Breast epithelium (tissue), 4 donors: ENCODE measurements at regions not wholly inside any gene's neighbourhood (a gene's known extent, or its start where the extent isn't known, plus 50 kb on each side); places are given as distances from the start of the nearest gene placed in this dataset.

ENCODE experiments used
- DNase-seq, 2 donors: peaks; one replicate each; pipeline ENCODE4 v3.0.0-alpha.2; 2019; ENCODE audit warnings: low spot score in 2 of 2
- H3K27ac ChIP-seq, 2 donors: fragments of 200-600 bp; sonication (generic) in 1 of 2; one replicate each; pipeline ENCODE4 v1.5.1; 2016 to 2019; ENCODE audit warnings: mild to moderate bottlenecking in 1 of 2
- H3K27me3 ChIP-seq, 2 donors: fragments of 200-600 bp; sonication (generic) in 1 of 2; one replicate each; pipeline versions ENCODE4 v1.5.1 to v1.6.0; 2017 to 2019; ENCODE audit warnings: control low read depth in 1 of 2, mild to moderate bottlenecking in 1 of 2
- H3K36me3 ChIP-seq: fragments of 200-600 bp; one replicate; pipeline ENCODE4 v1.5.1; 2019
- H3K4me1 ChIP-seq, 2 donors: fragments of 200-600 bp; sonication (generic); one replicate each; pipeline ENCODE4 v1.5.1; 2016 to 2019; ENCODE audit warnings: control low read depth in 1 of 2
- H3K4me3 ChIP-seq, 3 donors: fragments of 200-600 bp; sonication (generic); 1 replicate in 2 of 3; 2 replicates in 1 of 3; pipeline ENCODE4 v1.5.1; 2016 to 2019; ENCODE audit warnings: mild to moderate bottlenecking in 3 of 3, moderate library complexity in 2 of 3
- H3K9me3 ChIP-seq, 2 donors: fragments of 200-600 bp; sonication (generic) in 1 of 2; one replicate each; pipeline ENCODE4 v1.5.1; 2016 to 2019; ENCODE audit warnings: control low read depth in 1 of 2
- CTCF ChIP-seq, 3 donors: fragments of 450-650 bp; IDR thresholded peaks; one replicate each; pipeline ENCODE4 v1.5.1; 2016 to 2017; ENCODE audit warnings: antibody characterized with exemption in 3 of 3, mild to moderate bottlenecking in 3 of 3, moderate library complexity in 3 of 3
- POLR2A ChIP-seq: fragments of 450-650 bp; IDR thresholded peaks from one replicate; pipeline ENCODE4 v1.6.1; 2016; ENCODE audit warnings: antibody characterized with exemption, mild to moderate bottlenecking, moderate library complexity
- POLR2AphosphoS5 ChIP-seq, 3 donors: sonication (generic); formaldehyde crosslinking; IDR thresholded peaks; one replicate each; pipeline ENCODE4 v1.6.1; 2017; ENCODE audit warnings: antibody characterized with exemption in 3 of 3
- intact Hi-C: fragments of 100-400 bp; cut with DNase I; formaldehyde crosslinking; loops from one replicate; pipeline ENCODE4 v1.15.1; 2023; ENCODE audit warnings: low total_unique reads

DNA sequence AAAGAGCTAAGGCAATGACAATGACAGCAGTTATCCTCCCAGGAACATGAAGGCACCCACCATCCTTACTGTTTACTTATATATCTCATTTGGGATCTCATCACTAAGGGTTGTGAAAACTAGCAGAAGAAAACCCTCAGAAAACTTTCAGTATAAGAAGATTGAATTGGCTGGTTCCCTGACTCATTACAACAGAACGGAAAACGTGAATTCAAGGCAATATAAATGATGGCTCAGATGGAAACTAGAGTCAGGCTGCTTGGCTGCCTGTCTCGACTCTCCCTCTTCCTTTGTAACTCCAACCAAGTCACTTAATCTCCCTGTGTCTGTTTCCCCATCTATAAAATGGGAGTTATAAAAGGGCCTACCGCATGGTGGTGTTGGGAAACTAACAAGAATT is 387.1 kb upstream of the JARID2 start:
- intact Hi-C loops, result no loop called here
- no peaks in the 10 kb centered on the region for H3K9me3 ChIP-seq
- no peaks in the 10 kb centered on the region for H3K27me3 ChIP-seq
- H3K36me3 ChIP-seq, result no peaks in the 10 kb centered on the region
- TF ChIP-seq CTCF (IDR thresholded peaks at IDR 0.05) (no peak), POLR2AphosphoS5 (IDR thresholded peaks at IDR 0.05) (no peak), POLR2A (no peak)
- no peaks in the 10 kb centered on the region for H3K4me1 ChIP-seq
- H3K27ac ChIP-seq, result no peak overlapping the region
- no peak for DNase-seq
- no peak overlapping the region for H3K4me3 ChIP-seq

DNA sequence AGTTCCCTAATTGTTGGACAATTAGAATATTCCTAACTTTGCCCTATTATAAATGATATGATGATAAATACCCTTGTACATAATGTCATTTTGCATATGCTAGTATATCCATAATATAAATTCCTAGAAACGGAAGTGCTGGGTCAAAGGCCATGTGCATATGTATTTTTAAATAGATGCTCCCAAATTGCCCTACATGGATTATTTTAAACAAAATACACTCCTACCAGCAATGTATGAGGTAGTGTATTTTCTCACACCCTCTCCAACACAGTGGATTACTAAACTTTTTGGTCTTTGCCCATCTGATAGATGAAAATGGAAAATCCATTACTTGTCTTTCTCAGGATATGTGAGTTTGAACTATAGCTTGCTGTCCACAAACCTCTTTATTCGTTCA is 385.1 kb upstream of the JARID2 start:
- no peak overlapping the region for H3K4me3 ChIP-seq
- intact Hi-C loops, result no loop called here
- TF ChIP-seq POLR2A, result no peak
- TF ChIP-seq CTCF (IDR thresholded peaks at IDR 0.05), result no peak
- no peak for TF ChIP-seq POLR2AphosphoS5 (IDR thresholded peaks at IDR 0.05)
- H3K4me1 ChIP-seq, result no peaks in the 10 kb centered on the region
- H3K27ac ChIP-seq, result no peak overlapping the region
- no peak for DNase-seq
- H3K9me3 ChIP-seq, result no peaks in the 10 kb centered on the region
- H3K36me3 ChIP-seq, result no peaks in the 10 kb centered on the region
- H3K27me3 ChIP-seq, result no peaks in the 10 kb centered on the region

GRCh38 chr6:14861491-14861943 is 384.4 kb upstream of the JARID2 start:
- no peaks in the 10 kb centered on the region for H3K36me3 ChIP-seq
- H3K27me3 ChIP-seq, result no peaks in the 10 kb centered on the region
- no peak for TF ChIP-seq POLR2A
- TF ChIP-seq POLR2AphosphoS5 (IDR thresholded peaks at IDR 0.05), result no peak
- no peak for TF ChIP-seq CTCF (IDR thresholded peaks at IDR 0.05)
- H3K4me3 ChIP-seq, result no peak overlapping the region
- H3K9me3 ChIP-seq, result no peaks in the 10 kb centered on the region
- no peak overlapping the region for H3K27ac ChIP-seq
- H3K4me1 ChIP-seq, result no peaks in the 10 kb centered on the region
- intact Hi-C loops, result no loop called here
- DNase-seq, result no peak

DNA sequence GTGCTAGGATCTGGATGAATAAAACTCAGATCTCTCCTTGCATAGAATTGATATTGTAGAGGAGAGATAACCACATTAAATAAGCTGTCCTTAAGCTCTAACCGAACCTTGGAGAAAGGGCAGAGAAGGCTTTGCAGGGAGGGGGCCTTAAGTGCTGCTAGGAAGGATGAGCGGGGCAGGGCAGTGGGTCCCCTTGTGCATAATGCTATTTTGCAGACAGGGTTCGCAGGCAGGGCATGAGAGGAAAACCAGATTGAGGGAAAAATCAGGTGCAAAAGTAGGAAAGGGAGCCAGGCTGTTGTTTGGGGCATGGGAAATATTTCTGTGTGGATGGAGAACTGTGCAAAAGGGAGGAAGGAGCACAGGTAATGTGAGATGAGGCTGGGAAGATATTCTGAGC is 383.0 kb upstream of the JARID2 start:
- Histone ChIP-seq H3K36me3 (no peaks in the 10 kb centered on the region), H3K4me3 (no peak overlapping the region), H3K4me1 (no peaks in the 10 kb centered on the region), H3K27ac (no peak overlapping the region), H3K27me3 (no peaks in the 10 kb centered on the region), H3K9me3 (no peaks in the 10 kb centered on the region)
- no peak for DNase-seq
- intact Hi-C loops, result no loop called here
- no peak for TF ChIP-seq POLR2AphosphoS5 (IDR thresholded peaks at IDR 0.05)
- no peak for TF ChIP-seq POLR2A
- TF ChIP-seq CTCF (IDR thresholded peaks at IDR 0.05), result no peak

DNA sequence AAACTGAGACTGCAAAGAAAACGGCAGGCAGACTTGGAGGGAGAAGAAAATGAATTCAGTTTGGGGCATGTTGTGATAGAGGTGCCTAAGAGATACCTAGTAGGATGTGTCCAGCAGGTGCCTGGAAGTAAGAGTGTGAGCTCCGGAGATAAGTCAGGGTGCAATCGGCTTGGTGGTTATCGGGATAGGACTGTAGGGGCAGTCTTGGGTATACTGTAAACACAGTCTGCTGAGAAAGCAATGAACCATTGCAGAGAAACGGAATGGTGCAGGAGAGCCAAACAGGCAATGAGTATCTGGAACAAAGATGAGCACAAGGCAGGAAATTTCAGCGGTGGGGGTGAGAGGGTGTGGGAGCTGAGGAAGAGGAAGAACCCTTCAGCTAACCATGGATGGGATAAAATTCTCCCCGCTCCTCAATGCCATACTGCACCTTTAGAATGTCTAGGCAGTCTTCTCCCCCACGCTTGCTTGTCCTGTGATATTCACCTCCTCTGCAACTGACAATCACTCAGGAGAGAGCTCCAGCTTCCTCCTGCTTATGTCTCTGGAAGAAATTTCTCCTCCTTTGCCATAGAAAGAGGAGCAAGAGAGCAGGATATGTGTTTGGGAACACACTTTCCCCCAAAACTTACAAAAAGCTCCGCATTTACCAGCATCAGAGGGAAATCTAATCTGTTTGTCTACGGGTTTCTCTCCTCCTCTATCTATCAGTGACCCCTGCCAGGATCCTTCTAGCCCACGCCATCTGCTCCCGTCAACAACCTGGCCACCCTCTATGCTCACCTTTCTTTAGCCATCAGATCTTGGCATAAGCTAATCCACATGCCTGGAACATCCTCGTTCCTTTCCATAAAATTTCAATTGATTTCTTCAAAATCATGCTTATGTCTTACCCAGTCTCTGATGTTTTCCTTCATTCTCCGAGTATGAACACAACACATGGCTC is 381.7 kb upstream of the JARID2 start:
- intact Hi-C loops, result no loop called here
- Histone ChIP-seq H3K9me3 (no peaks in the 10 kb centered on the region), H3K36me3 (no peaks in the 10 kb centered on the region), H3K4me3 (no peak overlapping the region), H3K27ac (no peak overlapping the region), H3K4me1 (no peaks in the 10 kb centered on the region), H3K27me3 (no peaks in the 10 kb centered on the region)
- DNase-seq, result no peak
- TF ChIP-seq POLR2AphosphoS5 (IDR thresholded peaks at IDR 0.05) (no peak), POLR2A (no peak), CTCF (IDR thresholded peaks at IDR 0.05) (no peak)
